ENCODE measurements at regions not wholly inside any gene's neighbourhood (a gene's known extent, or its start where the extent isn't known, plus 50 kb on each side); places are given as distances from the start of the nearest gene placed in this dataset.
A peak's percentile ranks its signal among the peaks of the same experiment; 100 is the strongest.

- WGBS, 2 donors: 72 to 84% methylated on average over 2 of the region's 2 CpGs
Measured at GRCh38 chr21:40929833-40930232, 82.9 kb upstream of the DSCAM start.

DNA sequence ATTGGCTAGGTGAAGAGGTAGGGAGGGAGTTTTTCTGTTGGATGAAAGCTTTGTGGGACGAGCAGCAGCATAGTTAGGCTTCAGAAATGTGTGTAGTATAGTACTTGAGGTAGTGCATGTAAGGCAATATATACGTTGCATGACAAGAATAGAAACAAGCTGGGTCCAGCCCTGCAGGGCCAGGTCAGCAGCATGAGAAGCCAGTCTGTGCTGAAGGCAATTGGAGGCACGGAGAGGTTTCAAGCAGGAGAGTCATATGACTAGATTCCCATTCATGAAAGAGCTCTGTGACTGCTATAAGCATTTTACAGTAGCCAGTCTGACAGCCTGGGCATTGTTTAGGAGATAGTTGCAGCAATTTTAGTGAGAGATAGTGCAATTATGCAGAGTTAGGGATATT lies 84.2 kb upstream of the DSCAM start:
- no peak for FAIRE-seq
- Histone ChIP-seq H3K36me3 (no peaks in the 10 kb centered on the region), H3K4me3 (no peak overlapping the region), H3K27ac (no peak overlapping the region), H3K27me3 (peaks cover 0 to 4% (median 0%) of the 10 kb centered on the region in 4 donors), H3K9me3 (no peaks in the 10 kb centered on the region), H3K4me1 (no peaks in the 10 kb centered on the region)
- ATAC-seq: no peak
- intact Hi-C loops (cut with DNase I): no loop called here
- DNase-seq: no peak
- TF ChIP-seq, protein P1, sequence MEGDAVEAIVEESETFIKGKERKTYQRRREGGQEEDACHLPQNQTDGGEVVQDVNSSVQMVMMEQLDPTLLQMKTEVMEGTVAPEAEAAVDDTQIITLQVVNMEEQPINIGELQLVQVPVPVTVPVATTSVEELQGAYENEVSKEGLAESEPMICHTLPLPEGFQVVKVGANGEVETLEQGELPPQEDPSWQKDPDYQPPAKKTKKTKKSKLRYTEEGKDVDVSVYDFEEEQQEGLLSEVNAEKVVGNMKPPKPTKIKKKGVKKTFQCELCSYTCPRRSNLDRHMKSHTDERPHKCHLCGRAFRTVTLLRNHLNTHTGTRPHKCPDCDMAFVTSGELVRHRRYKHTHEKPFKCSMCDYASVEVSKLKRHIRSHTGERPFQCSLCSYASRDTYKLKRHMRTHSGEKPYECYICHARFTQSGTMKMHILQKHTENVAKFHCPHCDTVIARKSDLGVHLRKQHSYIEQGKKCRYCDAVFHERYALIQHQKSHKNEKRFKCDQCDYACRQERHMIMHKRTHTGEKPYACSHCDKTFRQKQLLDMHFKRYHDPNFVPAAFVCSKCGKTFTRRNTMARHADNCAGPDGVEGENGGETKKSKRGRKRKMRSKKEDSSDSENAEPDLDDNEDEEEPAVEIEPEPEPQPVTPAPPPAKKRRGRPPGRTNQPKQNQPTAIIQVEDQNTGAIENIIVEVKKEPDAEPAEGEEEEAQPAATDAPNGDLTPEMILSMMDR (IDR thresholded peaks at IDR 0.05): no peak
- 32 to 53% methylated on average over 3 of the region's 3 CpGs for WGBS, 2 donors

More at GRCh38 chr21:40929833-40930232, 82.9 kb upstream of the DSCAM start:
- FAIRE-seq: no peak
- ATAC-seq: no peak
- intact Hi-C loops (cut with DNase I): no loop called here
- H3K9me3 ChIP-seq: no peaks in the 10 kb centered on the region
- DNase-seq: no peak
- TF ChIP-seq, protein P1 (IDR thresholded peaks at IDR 0.05): no peak
- H3K4me1 ChIP-seq: no peaks in the 10 kb centered on the region
- H3K27me3 ChIP-seq: peaks cover 0 to 4% (median 0%) of the 10 kb centered on the region in 4 donors
- H3K27ac ChIP-seq: no peak overlapping the region
- no peak overlapping the region for H3K4me3 ChIP-seq
- H3K36me3 ChIP-seq: no peaks in the 10 kb centered on the region

GRCh38 chr21:40936178-40936577 lies 89.2 kb upstream of the DSCAM start:
- intact Hi-C loops (cut with DNase I): no loop called here
- no peak overlapping the region for H3K27ac ChIP-seq
- ATAC-seq (no peak), DNase-seq (no peak), FAIRE-seq (no peak)
- 78 to 83% methylated on average over 2 of the region's 2 CpGs for WGBS, 2 donors
- H3K36me3 ChIP-seq: no peaks in the 10 kb centered on the region
- no peaks in the 10 kb centered on the region for H3K4me1 ChIP-seq
- H3K9me3 ChIP-seq: no peaks in the 10 kb centered on the region
- no peaks in the 10 kb centered on the region for H3K27me3 ChIP-seq
- H3K4me3 ChIP-seq: no peak overlapping the region
- TF ChIP-seq, protein P1 (IDR thresholded peaks at IDR 0.05): no peak

DNA sequence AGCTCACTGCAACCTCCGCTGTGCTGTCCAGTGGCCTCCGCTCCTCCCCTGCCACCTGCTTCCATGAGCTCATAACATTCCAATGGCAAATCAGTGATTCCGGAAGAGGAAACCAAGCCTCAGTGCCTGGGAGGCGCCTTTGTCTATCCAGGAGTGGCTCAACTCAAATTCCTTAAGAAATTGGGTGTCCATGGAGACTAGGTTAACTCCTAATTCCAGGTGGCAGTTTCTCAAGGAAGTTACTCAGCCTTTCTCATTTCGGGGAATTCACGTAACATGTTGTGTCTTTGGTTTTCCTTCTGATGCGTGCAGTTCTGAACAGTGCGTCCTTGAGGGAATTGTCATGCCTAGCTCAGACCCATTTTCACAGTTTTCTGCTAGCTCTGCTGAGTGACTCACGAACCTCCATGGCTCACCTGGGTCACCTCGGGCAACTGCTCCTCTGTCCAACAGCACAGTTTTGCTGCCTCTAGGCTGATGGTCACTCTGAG lies 89.9 kb upstream of the DSCAM start:
- no peak overlapping the region for H3K4me3 ChIP-seq
- no peaks in the 10 kb centered on the region for H3K36me3 ChIP-seq
- H3K9me3 ChIP-seq: no peaks in the 10 kb centered on the region
- TF ChIP-seq, protein P1 (IDR thresholded peaks at IDR 0.05): no peak
- DNase-seq: peak in 1 of 6 donors; percentile 12
- 61 to 73% methylated on average over 10 of the region's 10 CpGs for WGBS, 2 donors
- H3K4me1 ChIP-seq: no peaks in the 10 kb centered on the region
- H3K27ac ChIP-seq: no peak overlapping the region
- no peaks in the 10 kb centered on the region for H3K27me3 ChIP-seq
- no peak for ATAC-seq
- no peak for FAIRE-seq
- intact Hi-C loops (cut with DNase I): no loop called here

GRCh38 chr21:40938078-40938477 lies 91.1 kb upstream of the DSCAM start:
- H3K4me3 ChIP-seq: no peak overlapping the region
- ATAC-seq: no peak
- intact Hi-C loops (cut with DNase I): no loop called here

More at GRCh38 chr21:40938078-40938477, 91.1 kb upstream of the DSCAM start:
- TF ChIP-seq, protein P1 (IDR thresholded peaks at IDR 0.05): no peak
- Histone ChIP-seq H3K27ac (no peak overlapping the region), H3K4me1 (no peaks in the 10 kb centered on the region), H3K27me3 (no peaks in the 10 kb centered on the region), H3K9me3 (no peaks in the 10 kb centered on the region), H3K36me3 (no peaks in the 10 kb centered on the region)
- 79% methylated on average over 2 of the region's 2 CpGs for WGBS, 2 donors
- FAIRE-seq (no peak), DNase-seq (no peak)
